Astrocyte of the spinal cord (primary cell): ENCODE measurements at regions not wholly inside any gene's neighbourhood (a gene's known extent, or its start where the extent isn't known, plus 50 kb on each side); places are given as distances from the start of the nearest gene placed in this dataset.

Experiments
- DNase-seq: peaks from one replicate; pipeline ENCODE4 v3.0.0; 2011; ENCODE audit warnings: low read depth, low spot score
- H3K4me3 ChIP-seq: 2 replicates; pipeline ENCODE4 v1.5.1; 2011; ENCODE audit warnings: low read depth, mild to moderate bottlenecking, low read length, moderate library complexity
- in situ Hi-C: cut with HindIII; loops from 2 replicates; pipeline ENCODE4 v1.10.0; 2017; ENCODE audit warnings: low sequenced_read_pairs
- TF ChIP-seq, protein P1 (sequence below): IDR thresholded peaks from 2 replicates; pipeline ENCODE4 v1.5.1; 2012; ENCODE audit warnings: low read depth, mild to moderate bottlenecking, low read length, inconsistent platforms

DNA sequence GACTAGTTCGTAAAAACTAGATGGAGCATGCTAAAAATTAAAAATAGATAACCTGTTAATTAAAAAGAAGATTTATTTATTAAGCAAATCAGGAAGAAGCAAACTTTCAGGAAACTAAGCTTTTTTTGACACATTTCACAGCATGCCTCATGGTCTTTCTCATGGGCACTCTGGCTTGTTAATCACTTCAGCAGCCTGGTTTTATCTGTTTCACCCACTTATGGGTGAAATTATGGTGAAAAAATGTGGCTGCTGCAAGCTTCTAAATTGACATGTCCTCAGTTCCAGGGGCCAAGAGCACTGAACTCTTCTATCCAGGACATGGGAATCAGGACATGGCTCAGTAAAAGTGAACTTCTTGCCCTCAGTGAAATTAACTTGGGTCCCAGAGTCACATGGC lies 468.6 kb upstream of the SYT1 start:
- no peak for DNase-seq
- no peak overlapping the region for H3K4me3 ChIP-seq
- TF ChIP-seq, protein P1, sequence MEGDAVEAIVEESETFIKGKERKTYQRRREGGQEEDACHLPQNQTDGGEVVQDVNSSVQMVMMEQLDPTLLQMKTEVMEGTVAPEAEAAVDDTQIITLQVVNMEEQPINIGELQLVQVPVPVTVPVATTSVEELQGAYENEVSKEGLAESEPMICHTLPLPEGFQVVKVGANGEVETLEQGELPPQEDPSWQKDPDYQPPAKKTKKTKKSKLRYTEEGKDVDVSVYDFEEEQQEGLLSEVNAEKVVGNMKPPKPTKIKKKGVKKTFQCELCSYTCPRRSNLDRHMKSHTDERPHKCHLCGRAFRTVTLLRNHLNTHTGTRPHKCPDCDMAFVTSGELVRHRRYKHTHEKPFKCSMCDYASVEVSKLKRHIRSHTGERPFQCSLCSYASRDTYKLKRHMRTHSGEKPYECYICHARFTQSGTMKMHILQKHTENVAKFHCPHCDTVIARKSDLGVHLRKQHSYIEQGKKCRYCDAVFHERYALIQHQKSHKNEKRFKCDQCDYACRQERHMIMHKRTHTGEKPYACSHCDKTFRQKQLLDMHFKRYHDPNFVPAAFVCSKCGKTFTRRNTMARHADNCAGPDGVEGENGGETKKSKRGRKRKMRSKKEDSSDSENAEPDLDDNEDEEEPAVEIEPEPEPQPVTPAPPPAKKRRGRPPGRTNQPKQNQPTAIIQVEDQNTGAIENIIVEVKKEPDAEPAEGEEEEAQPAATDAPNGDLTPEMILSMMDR = no peak
- in situ Hi-C loops = no loop called here

- H3K4me3 ChIP-seq = no peak overlapping the region
- in situ Hi-C loops = no loop called here
- DNase-seq = no peak
- TF ChIP-seq, protein P1 = no peak
Observed at GRCh38 chr12:78396538-78396937, 468.0 kb upstream of the SYT1 start.

- no peak for DNase-seq
- H3K4me3 ChIP-seq = no peak overlapping the region
- TF ChIP-seq, protein P1 = no peak
- in situ Hi-C loops = no loop called here
Observed at GRCh38 chr12:78398750-78399149, 465.8 kb upstream of the SYT1 start.

DNA sequence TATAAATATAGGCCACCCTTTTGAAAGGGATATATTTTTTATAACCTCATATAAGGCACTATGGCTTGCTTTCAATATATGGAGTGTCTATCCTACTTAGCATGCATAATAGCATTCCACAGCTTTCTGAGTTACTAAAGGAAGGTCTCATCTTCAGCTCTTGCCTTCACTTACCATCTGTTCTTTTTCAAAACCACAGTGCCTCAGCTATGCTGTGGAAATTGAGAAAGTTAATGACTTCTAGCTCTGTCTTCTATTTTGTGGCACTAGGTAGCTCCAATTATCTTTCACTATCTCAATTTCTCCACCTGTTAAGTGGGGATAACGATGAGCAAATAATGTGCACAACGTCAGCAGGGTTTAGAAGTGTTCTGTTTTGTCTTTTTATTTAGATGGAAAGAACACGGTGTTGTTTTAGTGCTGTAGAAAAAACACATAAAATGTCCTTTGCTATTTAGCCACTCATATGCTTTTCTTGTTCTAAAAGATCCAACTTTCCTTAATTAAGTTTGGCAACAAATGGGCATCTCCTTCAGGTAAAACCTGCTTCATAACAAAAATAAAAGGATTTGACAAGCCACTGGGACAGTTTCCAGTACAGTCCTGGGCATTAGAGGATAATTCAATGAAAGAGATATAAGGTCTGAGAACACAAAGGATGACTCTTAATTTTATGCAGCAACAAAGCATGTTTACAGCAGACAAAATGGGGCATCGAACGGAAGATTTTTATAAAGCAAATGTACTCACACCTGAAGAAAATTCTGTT lies 462.0 kb upstream of the SYT1 start:
- TF ChIP-seq, protein P1 = no peak
- DNase-seq = no peak
- no peak overlapping the region for H3K4me3 ChIP-seq
- in situ Hi-C loops = no loop called here

- TF ChIP-seq, protein P1 = no peak
- no peak overlapping the region for H3K4me3 ChIP-seq
- DNase-seq = peak; percentile 80
- in situ Hi-C loops = no loop called here
Observed at GRCh38 chr12:78403136-78403535, 461.4 kb upstream of the SYT1 start.

GRCh38 chr12:78403681-78404080 lies 460.9 kb upstream of the SYT1 start:
- DNase-seq = peak; percentile 77

More at GRCh38 chr12:78403681-78404080, 460.9 kb upstream of the SYT1 start:
- in situ Hi-C loops = no loop called here
- TF ChIP-seq, protein P1 = no peak
- H3K4me3 ChIP-seq = no peak overlapping the region
